ENCODE measurements at regions not wholly inside any gene's neighbourhood (a gene's known extent, or its start where the extent isn't known, plus 50 kb on each side); places are given as distances from the start of the nearest gene placed in this dataset.

GRCh38 chr19:28898249-28898648, 314.7 kb downstream of the UQCRFS1 start (continued):
- TF ChIP-seq HMGXB4 (CRISPR knock-in tag; IDR thresholded peaks at IDR 0.05; ENCODE audit: borderline replicate concordance) (no peak), RCOR1 (IDR thresholded peaks at IDR 0.05; ENCODE audit: low read depth, low read length) (no peak), PHF8 (IDR thresholded peaks at IDR 0.05; ENCODE audit: borderline replicate concordance, low read depth) (no peak)

- peak in 1 of 2 experiments; percentile 30; a peak in 3 of 6 replicates for ATAC-seq
- Histone ChIP-seq H3K27ac (no peak overlapping the region), H3K4me2 (no peak overlapping the region), H3K9me3 (no peaks in the 10 kb centered on the region), H3K4me1 (no peaks in the 10 kb centered on the region), H3K4me3 (no peak overlapping the region)
- ChIA-PET POLR2A (no interaction called here), CTCF (interaction anchor here (1.2 to 3.5 kb wide), 3 partner anchors 9 to 83 kb away, joined by 3 to 14 read pairs (median 5); no protein-coding TSS in a partner anchor)
- 26% methylated on average over 14 of the region's 14 CpGs for WGBS (ENCODE audit: missing lambda C conversion rate)
- TF ChIP-seq RAD21 (conservative IDR thresholded peaks at IDR 0.05 in 1 of 2, IDR thresholded peaks at IDR 0.05 in 1 of 2) = no peak
- TF ChIP-seq HOXB13 (CRISPR knock-in tag; IDR thresholded peaks at IDR 0.05; ENCODE audit: low read depth) = no peak
- no peak for TF ChIP-seq USF2 (IDR thresholded peaks at IDR 0.05)
- TF ChIP-seq, protein P1, sequence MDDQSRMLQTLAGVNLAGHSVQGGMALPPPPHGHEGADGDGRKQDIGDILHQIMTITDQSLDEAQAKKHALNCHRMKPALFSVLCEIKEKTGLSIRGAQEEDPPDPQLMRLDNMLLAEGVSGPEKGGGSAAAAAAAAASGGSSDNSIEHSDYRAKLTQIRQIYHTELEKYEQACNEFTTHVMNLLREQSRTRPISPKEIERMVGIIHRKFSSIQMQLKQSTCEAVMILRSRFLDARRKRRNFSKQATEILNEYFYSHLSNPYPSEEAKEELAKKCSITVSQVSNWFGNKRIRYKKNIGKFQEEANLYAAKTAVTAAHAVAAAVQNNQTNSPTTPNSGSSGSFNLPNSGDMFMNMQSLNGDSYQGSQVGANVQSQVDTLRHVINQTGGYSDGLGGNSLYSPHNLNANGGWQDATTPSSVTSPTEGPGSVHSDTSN (IDR thresholded peaks at IDR 0.05) = no peak
- TF ChIP-seq ATOH8 (CRISPR knock-in tag; IDR thresholded peaks at IDR 0.05; ENCODE audit: low read depth) = no peak
- TF ChIP-seq FOSB (CRISPR knock-in tag; IDR thresholded peaks at IDR 0.05) = no peak
- no peak for TF ChIP-seq EHMT2 (IDR thresholded peaks at IDR 0.05; ENCODE audit: low read depth)
- no peak for TF ChIP-seq HEYL (CRISPR knock-in tag; IDR thresholded peaks at IDR 0.05)
- no peak for TF ChIP-seq JUNB (IDR thresholded peaks at IDR 0.05)
- no peak for TF ChIP-seq EHF (CRISPR knock-in tag; IDR thresholded peaks at IDR 0.05)
- no peak for TF ChIP-seq HMGXB4 (CRISPR knock-in tag; IDR thresholded peaks at IDR 0.05; ENCODE audit: borderline replicate concordance)
- no peak for TF ChIP-seq MAZ (IDR thresholded peaks at IDR 0.05; ENCODE audit: borderline replicate concordance, low read depth, low read length)
- TF ChIP-seq HOXA7 (CRISPR knock-in tag; IDR thresholded peaks at IDR 0.05) = no peak
- TF ChIP-seq KDM1A (IDR thresholded peaks at IDR 0.05; ENCODE audit: low read depth) = no peak
- no peak for TF ChIP-seq TP53 (CRISPR knock-in tag; IDR thresholded peaks at IDR 0.05)
- no peak for TF ChIP-seq ELK1 (IDR thresholded peaks at IDR 0.05; ENCODE audit: low read depth, low read length)
- no peak for TF ChIP-seq TFCP2L1 (CRISPR knock-in tag; IDR thresholded peaks at IDR 0.05)
- DNase-seq (ENCODE audit: low read depth in 1 of 2, low spot score in 1 of 2) = peak in 1 of 2 experiments; percentile 11
- FAIRE-seq = no peak
These were observed 322.8 kb downstream of the UQCRFS1 start for GRCh38 chr19:28889941-28890670.

Measured in A549 (cell line).